GM18907 (cell line): ENCODE measurements at regions not wholly inside any gene's neighbourhood (a gene's known extent, or its start where the extent isn't known, plus 50 kb on each side); places are given as distances from the start of the nearest gene placed in this dataset.

ENCODE experiments used
- ATAC-seq: cut with Tn5 transposase; IDR thresholded peaks from one replicate; pipeline ENCODE4 v1.9.1; 2021; ENCODE audit warnings: mild to moderate bottlenecking, moderate library complexity; ENCODE audit not compliant: unreplicated experiment

DNA sequence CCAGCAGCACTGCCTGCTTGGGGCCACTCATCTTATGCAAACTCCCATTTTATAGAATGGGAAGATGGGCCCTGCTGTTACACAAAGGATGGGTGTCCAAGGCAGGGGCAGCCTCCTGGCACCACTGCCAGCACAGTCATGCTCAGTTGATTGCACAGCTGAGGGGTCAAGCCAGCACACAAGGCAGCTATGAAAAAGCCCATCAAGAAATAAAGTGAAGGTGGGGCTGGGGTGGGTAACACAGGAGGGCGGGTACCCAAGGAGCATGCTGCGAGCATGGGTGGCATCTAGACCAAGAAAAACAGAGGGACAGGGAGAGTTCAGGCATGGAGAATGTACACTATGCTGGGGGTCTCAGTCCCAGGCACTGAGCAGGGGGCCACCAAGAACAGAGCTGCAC, 74.7 kb upstream of the UNC5B start:
- ATAC-seq = no peak

- no peak for ATAC-seq
Measured at GRCh38 chr10:71138166-71138830, 74.1 kb upstream of the UNC5B start.

DNA sequence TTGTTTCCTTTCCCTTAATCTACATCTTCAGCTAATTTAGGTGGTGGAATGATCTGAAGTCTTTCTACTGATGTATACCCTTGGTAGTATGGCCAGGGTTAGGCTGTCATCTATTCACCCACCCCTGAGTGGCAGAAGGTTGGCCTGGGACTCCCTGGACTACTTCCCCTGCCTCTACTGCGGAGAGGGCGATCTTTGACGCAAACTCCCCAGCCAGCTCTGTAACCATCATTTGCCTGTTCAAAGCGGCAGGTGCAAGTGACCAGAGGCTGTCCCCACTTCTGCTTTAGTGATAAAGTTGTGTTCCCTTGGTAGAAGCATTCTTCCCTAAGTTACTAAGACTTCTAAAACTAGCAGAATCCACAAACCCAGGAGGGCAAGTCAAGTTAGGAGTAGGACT, 70.8 kb upstream of the UNC5B start:
- ATAC-seq = no peak

GRCh38 chr10:71143170-71143569, 69.2 kb upstream of the UNC5B start:
- no peak for ATAC-seq

DNA sequence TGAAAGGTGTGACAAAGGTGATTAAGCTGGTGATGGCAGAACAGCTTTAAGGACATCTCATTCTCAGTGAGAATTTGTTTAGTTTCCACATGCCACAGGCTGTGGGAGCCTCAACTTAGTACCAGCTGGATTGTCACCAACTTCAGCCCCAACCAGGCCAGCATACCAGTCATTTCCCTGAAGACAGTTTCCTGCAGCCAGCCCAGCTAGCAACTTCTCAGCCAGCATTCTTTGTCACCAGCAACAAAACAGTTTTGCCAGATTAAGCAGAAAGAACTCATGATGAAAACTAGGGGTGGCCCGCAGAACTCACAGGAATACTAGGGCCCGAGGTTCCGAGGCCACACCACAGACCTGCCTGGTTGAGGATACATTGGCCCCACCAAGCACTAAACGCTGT, 68.8 kb upstream of the UNC5B start:
- no peak for ATAC-seq

DNA sequence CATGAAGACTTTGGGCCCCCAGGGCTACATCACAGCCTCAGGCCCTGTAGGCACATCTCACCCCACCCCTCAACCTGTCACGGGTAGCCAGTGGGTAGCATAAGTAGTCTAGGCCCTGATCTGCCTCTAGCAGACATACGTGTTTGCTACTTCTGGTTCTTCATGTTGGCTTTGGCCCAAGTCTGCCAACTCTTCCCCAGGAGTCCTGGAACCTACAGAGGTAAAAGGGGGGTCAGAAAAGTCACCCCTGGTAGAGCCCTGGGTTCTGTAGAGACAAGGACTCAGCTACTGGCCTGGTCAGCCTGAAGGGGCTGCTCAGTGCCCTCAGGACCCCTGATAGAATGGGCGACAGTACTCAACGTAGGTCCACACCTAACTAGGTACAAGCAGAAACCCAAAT, 67.5 kb upstream of the UNC5B start:
- no peak for ATAC-seq

GRCh38 chr10:71145352-71145945, 66.9 kb upstream of the UNC5B start:
- ATAC-seq = no peak

DNA sequence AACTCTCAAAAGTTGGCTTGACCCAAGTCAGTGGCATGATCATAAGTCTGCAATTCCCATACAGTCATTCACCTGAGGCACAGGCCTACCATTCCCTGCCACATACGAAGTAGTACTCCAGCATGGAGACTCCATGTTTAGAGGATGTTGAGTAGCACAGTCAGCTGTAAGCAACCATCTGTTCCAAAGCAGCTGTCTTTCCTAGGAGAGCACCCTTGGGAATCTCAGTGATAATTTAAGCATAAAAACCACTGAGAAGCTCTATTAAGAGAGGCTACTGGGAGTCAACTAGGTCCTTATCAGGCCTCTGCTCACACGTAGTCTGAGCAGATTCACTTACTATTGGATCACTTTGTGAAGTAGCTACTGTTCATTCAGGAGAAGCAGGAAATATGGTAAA, 61.6 kb upstream of the UNC5B start:
- no peak for ATAC-seq

DNA sequence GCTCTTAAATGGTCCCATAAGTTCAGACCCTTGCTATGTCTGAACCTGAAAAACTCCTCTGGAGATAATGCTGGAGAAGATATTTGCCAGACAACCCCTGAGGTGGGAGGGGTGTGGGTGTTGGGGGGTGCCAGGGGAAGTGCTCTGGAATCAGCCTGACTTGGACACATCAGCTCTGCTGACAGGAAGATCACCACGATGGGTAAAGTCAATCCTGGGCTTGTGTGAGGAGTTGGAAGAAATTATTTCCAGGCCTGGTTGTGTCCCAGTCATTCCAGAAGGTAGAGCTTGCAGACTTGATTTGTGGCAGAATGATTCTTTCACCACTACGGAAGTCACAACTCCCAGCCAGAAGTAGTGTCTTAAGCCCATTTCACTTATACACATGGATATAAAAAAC, 60.3 kb upstream of the UNC5B start:
- ATAC-seq = no peak

- ATAC-seq = no peak
Measured at GRCh38 chr10:71156436-71156835, 55.9 kb upstream of the UNC5B start.

DNA sequence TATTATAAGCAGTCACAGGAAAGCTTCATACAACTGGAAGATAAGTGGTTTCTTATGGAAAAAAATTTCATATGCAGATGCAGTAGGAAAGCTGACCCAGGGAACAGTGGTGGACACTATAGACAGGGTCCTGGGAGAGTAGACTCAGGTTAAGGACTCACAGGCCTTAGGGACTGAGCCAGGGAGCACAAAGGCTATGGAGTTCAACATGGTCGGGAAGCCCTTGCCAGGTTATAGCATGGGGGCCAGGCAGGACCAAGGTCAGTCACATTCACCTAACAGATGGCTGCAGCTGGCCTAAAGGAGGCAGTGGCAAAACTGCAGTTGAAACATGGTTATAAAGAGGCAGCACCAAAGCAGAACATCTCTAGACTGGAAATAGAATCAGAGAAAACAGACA, 54.9 kb upstream of the UNC5B start:
- no peak for ATAC-seq

DNA sequence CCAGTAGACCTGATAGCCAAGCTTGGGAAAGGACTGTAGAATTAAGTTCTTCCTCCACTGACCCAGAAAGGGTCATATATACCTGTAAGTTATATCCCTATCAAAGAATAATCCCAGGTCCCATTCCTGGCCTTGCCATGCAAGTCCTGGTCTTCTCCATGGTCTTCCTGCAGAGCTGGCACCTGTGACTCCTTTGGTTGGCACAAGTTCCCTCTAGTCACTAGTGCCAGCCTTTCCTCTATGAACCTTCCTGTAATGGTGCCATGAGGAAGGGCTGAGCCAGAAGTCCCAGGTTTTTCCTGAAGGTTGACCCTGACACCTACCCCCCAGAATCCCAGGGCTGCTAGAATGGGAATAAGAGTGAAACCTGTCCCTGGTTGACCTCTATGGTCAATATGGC, 54.1 kb upstream of the UNC5B start:
- ATAC-seq = no peak

DNA sequence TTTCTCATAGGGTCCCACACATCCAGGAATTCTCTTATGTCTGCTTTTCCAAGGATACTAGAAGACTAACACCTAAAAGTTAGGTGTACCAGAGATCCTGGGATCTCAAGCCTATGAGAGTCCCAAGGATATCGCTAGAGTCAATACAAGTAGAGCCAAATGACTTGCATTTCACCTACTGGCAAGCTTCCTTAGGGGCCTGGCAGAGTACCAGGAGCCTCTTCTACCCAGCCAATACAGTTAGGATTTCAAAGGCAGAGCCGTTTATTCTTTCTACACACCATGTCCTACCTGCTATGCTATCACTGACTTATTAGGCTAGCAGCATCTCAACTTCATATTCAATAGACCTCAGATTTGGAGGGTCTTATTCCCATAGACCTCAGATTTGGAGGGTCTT, 53.5 kb upstream of the UNC5B start:
- no peak for ATAC-seq

- no peak for ATAC-seq
Measured at GRCh38 chr10:71159892-71160291, 52.5 kb upstream of the UNC5B start.

- no peak for ATAC-seq
Measured at GRCh38 chr10:71161425-71161824, 50.9 kb upstream of the UNC5B start.
